Tibial nerve (tissue), 4 donors: ENCODE measurements at regions not wholly inside any gene's neighbourhood (a gene's known extent, or its start where the extent isn't known, plus 50 kb on each side); places are given as distances from the start of the nearest gene placed in this dataset.
"Not testable (repeated sequence)": the region's sequence is repeated elsewhere in the genome, so short reads cannot be mapped to it uniquely, and the experiment has no call there.

Experiments used
- DNase-seq, 2 donors: peaks; one replicate each; pipeline ENCODE4 v3.0.0-alpha.2; 2019; ENCODE audit warnings: low spot score in 2 of 2
- H3K27ac ChIP-seq, 4 donors: fragments of 200-600 bp; sonication (generic) in 3 of 4; one replicate each; pipeline ENCODE4 v1.5.1; 2017 to 2019; ENCODE audit warnings: mild to moderate bottlenecking in 1 of 4
- H3K27me3 ChIP-seq, 2 donors: fragments of 200-600 bp; sonication (generic) in 1 of 2; one replicate each; pipeline versions ENCODE4 v1.5.1 to v1.6.0; 2017 to 2019
- H3K36me3 ChIP-seq, 3 donors: fragments of 200-600 bp; sonication (generic); one replicate each; pipeline ENCODE4 v1.5.1; 2018 to 2019
- H3K4me1 ChIP-seq, 4 donors: fragments of 200-600 bp; sonication (generic) in 3 of 4; one replicate each; pipeline ENCODE4 v1.5.1; 2017 to 2019
- H3K4me3 ChIP-seq, 4 donors: fragments of 200-600 bp; sonication (generic) in 3 of 4; one replicate each; pipeline ENCODE4 v1.5.1; 2017 to 2019; ENCODE audit warnings: mild to moderate bottlenecking in 1 of 4, moderate library complexity in 1 of 4
- H3K9me3 ChIP-seq, 4 donors: fragments of 200-600 bp; sonication (generic) in 3 of 4; one replicate each; pipeline ENCODE4 v1.5.1; 2017 to 2019
- EP300 ChIP-seq, 2 donors: sonication (generic); formaldehyde crosslinking; IDR thresholded peaks; one replicate each; pipeline ENCODE4 v1.6.1; 2017; ENCODE audit warnings: antibody characterized with exemption in 2 of 2, mild to moderate bottlenecking in 1 of 2
- POLR2A ChIP-seq, 2 donors: fragments of 450-650 bp; IDR thresholded peaks; one replicate each; pipeline ENCODE4 v1.6.1; 2017; ENCODE audit warnings: antibody characterized with exemption in 2 of 2, mild to moderate bottlenecking in 2 of 2, moderate library complexity in 2 of 2
- WGBS, 2 donors: methylation state at CpG; one replicate each; pipeline ENCODE4 v1.1.5; 2018; 5-methylcytosine and 5-hydroxymethylcytosine counted together
- TF ChIP-seq, protein P1 (sequence below), 5 experiments: fragments of 200-600 bp in 3 of 5; fragments of 450-650 bp in 2 of 5; sonication (generic) in 3 of 5; IDR thresholded peaks; one replicate each; pipeline ENCODE4 v1.5.1; 2016 to 2019; ENCODE audit warnings: antibody characterized with exemption in 5 of 5, mild to moderate bottlenecking in 3 of 5, moderate library complexity in 2 of 5

DNA sequence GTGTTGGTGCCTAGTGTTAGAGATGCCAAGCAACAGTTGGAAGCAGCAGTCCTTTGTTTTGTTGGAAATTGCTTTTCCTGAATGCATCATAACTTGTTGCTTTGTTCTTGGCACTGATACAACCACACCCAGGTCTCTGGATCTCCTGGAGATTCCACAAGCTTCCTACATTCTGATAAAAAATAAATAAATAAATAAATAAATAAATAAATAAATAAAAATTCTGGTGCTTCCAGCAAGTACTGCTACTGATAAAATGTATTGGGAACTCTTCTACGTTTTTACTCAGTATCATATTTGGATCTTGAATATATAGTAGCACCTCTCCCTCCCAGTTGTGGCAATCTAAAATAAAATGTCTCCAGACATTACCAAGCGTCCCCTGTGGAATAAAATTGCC, 62.7 kb upstream of the GRID2 start:
- H3K4me1 ChIP-seq = no peaks in the 10 kb centered on the region
- no peak for TF ChIP-seq POLR2A (IDR thresholded peaks at IDR 0.05)
- no peak for TF ChIP-seq EP300 (IDR thresholded peaks at IDR 0.05)
- TF ChIP-seq, protein P1, sequence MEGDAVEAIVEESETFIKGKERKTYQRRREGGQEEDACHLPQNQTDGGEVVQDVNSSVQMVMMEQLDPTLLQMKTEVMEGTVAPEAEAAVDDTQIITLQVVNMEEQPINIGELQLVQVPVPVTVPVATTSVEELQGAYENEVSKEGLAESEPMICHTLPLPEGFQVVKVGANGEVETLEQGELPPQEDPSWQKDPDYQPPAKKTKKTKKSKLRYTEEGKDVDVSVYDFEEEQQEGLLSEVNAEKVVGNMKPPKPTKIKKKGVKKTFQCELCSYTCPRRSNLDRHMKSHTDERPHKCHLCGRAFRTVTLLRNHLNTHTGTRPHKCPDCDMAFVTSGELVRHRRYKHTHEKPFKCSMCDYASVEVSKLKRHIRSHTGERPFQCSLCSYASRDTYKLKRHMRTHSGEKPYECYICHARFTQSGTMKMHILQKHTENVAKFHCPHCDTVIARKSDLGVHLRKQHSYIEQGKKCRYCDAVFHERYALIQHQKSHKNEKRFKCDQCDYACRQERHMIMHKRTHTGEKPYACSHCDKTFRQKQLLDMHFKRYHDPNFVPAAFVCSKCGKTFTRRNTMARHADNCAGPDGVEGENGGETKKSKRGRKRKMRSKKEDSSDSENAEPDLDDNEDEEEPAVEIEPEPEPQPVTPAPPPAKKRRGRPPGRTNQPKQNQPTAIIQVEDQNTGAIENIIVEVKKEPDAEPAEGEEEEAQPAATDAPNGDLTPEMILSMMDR (IDR thresholded peaks at IDR 0.05) = no peak
- peaks cover 0 to 8% (median 0%) of the 10 kb centered on the region in 4 donors for H3K9me3 ChIP-seq
- WGBS, 2 donors = 78 to 82% methylated on average over 2 of the region's 2 CpGs
- no peak overlapping the region for H3K4me3 ChIP-seq
- no peak for DNase-seq
- no peaks in the 10 kb centered on the region for H3K27me3 ChIP-seq
- H3K36me3 ChIP-seq = no peaks in the 10 kb centered on the region
- no peak overlapping the region for H3K27ac ChIP-seq

DNA sequence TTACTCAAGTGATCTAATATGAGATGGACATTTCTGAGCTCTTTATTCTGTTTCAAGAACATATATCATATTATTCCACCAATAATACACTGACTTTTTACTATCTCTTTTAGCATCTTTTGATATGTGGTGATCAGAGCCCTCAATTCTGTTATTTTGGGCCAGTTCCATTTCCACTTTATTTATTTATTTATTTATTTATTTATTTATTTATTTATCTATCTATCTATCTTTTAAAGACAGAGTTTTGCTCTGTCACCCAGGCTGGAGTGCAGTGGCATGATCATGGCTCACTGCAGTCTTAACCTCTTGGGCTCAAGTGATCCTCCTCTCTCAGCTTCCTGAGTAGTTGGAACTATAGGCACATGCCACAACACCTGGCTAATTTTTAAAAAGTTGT, 57.4 kb upstream of the GRID2 start:
- DNase-seq = no peak

DNA sequence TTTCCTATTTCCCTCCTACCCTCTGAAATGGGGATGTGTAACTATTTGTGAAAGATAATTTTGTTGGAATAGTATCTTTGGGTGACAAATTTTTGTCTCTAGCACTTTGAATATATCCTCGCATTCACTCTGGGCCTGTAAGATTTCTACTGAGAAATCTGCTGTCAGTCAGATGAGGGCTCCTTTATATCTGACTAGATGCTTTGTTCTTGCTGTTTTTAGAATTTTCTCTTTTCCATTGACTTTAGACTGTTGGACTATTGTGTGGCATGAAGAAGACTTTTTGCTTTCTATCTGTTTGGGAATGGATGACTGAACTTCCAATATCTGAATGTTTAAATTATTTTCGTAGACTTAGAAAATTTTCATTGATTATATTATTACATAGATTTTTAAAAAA, 54.2 kb upstream of the GRID2 start:
- no peak overlapping the region for H3K27ac ChIP-seq
- no peaks in the 10 kb centered on the region for H3K27me3 ChIP-seq
- TF ChIP-seq, protein P1 (IDR thresholded peaks at IDR 0.05) = no peak
- no peak for TF ChIP-seq POLR2A (IDR thresholded peaks at IDR 0.05)
- no peak for TF ChIP-seq EP300 (IDR thresholded peaks at IDR 0.05)
- peaks cover 0 to 18% (median 0%) of the 10 kb centered on the region in 4 donors for H3K9me3 ChIP-seq
- no peaks in the 10 kb centered on the region for H3K36me3 ChIP-seq
- H3K4me1 ChIP-seq = no peaks in the 10 kb centered on the region
- no peak for DNase-seq
- no peak overlapping the region for H3K4me3 ChIP-seq
- 50 to 66% methylated on average over 2 of the region's 2 CpGs for WGBS, 2 donors

More for the DNA sequence above, 57.4 kb upstream of the GRID2 start:
- Histone ChIP-seq H3K27me3 (no peaks in the 10 kb centered on the region), H3K27ac (no peak overlapping the region), H3K9me3 (peaks cover 0 to 7% (median 0%) of the 10 kb centered on the region in 4 donors), H3K36me3 (no peaks in the 10 kb centered on the region), H3K4me3 (no peak overlapping the region), H3K4me1 (no peaks in the 10 kb centered on the region)
- TF ChIP-seq EP300 (IDR thresholded peaks at IDR 0.05) (no peak), POLR2A (IDR thresholded peaks at IDR 0.05) (no peak)
- TF ChIP-seq, protein P1 (IDR thresholded peaks at IDR 0.05) = no peak

DNA sequence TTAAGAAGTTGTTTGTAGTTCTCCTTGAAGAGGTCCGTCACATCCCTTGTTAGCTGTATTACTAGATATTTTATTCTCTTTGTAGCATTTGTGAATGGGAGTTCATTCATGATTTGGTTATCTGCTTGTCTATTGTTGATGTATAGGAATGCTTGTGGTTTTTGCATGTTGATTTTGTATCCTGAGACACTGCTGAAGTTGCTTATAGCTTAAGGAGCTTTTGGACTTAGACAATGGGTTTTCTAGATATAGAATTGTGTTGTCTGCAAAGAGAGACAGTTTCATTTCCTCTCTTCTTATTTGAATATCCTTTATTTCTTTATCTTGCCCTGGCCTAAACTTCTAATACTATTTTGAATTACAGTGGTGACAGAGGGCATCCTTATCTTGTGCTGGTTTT, 52.1 kb upstream of the GRID2 start:
- no peak for TF ChIP-seq EP300 (IDR thresholded peaks at IDR 0.05)
- TF ChIP-seq, protein P1 (IDR thresholded peaks at IDR 0.05) = no peak
- TF ChIP-seq POLR2A (IDR thresholded peaks at IDR 0.05) = no peak
- H3K27ac ChIP-seq = no peak overlapping the region
- no peak overlapping the region for H3K4me3 ChIP-seq
- no peaks in the 10 kb centered on the region for H3K4me1 ChIP-seq
- no peak for DNase-seq
- no peaks in the 10 kb centered on the region for H3K36me3 ChIP-seq
- no peaks in the 10 kb centered on the region for H3K27me3 ChIP-seq
- H3K9me3 ChIP-seq = peaks cover 0 to 39% (median 0%) of the 10 kb centered on the region in 4 donors
- 95 to 97% methylated on average over 1 of the region's 1 CpG for WGBS, 2 donors

DNA sequence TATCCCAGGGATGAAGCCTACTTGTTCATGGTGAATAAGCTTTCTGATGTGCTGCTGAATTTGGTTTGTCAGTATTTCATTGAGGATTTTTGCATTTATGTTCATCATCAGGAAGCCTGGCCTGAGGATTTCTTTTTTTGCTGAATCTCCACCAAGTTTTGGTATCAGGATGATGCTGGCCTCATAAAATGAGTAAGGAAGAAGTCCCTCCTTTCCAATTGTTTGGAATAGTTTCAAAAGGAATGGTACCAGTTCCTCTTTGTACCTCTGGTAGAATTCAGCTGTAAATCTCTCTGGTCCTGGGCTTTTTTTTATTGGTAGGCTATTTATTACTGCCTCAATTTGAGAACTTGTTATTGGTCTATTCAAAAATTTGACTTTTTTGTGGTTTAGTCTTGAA, 51.4 kb upstream of the GRID2 start:
- not testable (repeated sequence) for H3K4me1 ChIP-seq, H3K4me3 ChIP-seq, DNase-seq, H3K27ac ChIP-seq, H3K27me3 ChIP-seq, H3K36me3 ChIP-seq
- peaks cover 0 to 39% (median 0%) of the 10 kb centered on the region in 4 donors for H3K9me3 ChIP-seq

DNA sequence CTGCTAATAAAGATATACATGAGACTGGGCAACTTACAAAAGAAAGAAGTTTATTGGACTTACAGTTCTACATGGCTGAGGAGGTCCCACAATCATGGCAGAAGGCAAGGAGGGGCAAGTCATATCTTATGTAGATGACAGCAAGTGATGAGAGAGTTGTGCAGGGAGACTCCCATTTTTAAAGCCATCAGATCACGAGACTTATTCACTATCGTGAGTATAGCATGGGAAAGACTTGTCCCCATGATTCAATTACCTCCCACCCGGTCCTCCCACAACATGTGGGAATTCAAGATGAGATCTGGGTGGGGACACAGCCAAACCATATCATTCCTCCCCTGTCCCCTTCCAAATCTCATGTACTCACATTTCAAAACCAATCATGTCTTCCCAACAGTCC, 50.9 kb upstream of the GRID2 start:
- H3K27ac ChIP-seq = no peak overlapping the region
- peaks cover 0 to 39% (median 0%) of the 10 kb centered on the region in 4 donors for H3K9me3 ChIP-seq
- H3K36me3 ChIP-seq = no peaks in the 10 kb centered on the region
- WGBS, 2 donors = 91 to 92% methylated on average over 3 of the region's 3 CpGs
- no peaks in the 10 kb centered on the region for H3K4me1 ChIP-seq
- H3K4me3 ChIP-seq = no peak overlapping the region
- no peaks in the 10 kb centered on the region for H3K27me3 ChIP-seq
- TF ChIP-seq EP300 (IDR thresholded peaks at IDR 0.05) (no peak), POLR2A (IDR thresholded peaks at IDR 0.05) (no peak)
- TF ChIP-seq, protein P1 (IDR thresholded peaks at IDR 0.05) = no peak
- DNase-seq = no peak
